ENCODE measurements at regions not wholly inside any gene's neighbourhood (a gene's known extent, or its start where the extent isn't known, plus 50 kb on each side); places are given as distances from the start of the nearest gene placed in this dataset.
"Not testable (repeated sequence)": the region's sequence is repeated elsewhere in the genome, so short reads cannot be mapped to it uniquely, and the experiment has no call there.

DNA sequence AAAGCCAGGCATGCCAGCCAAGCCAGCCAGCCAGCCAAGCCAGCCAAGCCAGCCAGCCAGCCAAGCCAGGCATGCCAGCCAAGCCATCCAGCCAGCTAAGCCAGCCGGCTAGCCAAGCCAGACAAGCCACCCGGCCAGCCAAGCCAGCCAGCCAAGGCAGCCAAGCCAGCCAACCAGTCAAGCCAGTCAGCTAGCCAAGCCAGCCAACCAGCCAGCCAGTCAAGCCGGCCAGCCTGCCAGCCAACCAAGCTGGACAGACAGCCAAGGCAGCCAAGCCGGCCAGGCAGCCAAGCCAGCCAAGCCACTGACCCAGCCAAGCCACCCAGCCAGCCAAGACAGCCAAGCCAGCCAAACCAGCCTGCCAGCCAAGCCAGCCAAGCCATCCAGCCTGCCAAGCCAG is 326.9 kb upstream of the PLGLB2 start:
- H3K4me3 ChIP-seq (ENCODE audit: low read length), result not testable (repeated sequence)

GRCh38 chr2:87423796-87424762 is 323.8 kb upstream of the PLGLB2 start:
- not testable (repeated sequence) for DNase-seq (ENCODE audit: low read depth)

More for the DNA sequence above, 326.9 kb upstream of the PLGLB2 start:
- DNase-seq (ENCODE audit: low read depth), result not testable (repeated sequence)

GRCh38 chr2:87424763-87425154 is 323.1 kb upstream of the PLGLB2 start:
- not testable (repeated sequence) for H3K4me3 ChIP-seq (ENCODE audit: low read length); DNase-seq (ENCODE audit: low read depth)

More at GRCh38 chr2:87423796-87424762, 323.8 kb upstream of the PLGLB2 start:
- not testable (repeated sequence) for H3K4me3 ChIP-seq (ENCODE audit: low read length)

DNA sequence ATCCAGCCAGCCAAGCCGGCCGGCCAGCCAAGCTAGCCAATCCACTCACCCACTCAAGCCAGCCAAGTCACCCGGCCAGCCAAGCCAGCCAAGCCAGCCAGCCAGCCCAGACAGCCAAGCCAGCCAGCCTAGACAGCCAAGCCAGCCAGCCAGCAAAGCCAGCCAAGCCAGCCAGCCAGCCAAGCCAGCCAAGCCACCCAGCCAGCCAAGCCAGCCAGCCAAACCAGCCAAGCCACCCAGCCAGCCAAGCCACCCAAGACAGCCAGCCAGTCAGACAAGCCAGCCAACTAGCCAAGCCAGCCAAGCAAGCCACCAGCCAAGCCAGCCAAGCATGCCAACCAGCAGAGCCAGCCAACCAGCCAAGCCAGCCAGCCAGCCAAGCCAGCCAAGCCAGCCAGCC is 322.7 kb upstream of the PLGLB2 start:
- DNase-seq (ENCODE audit: low read depth); H3K4me3 ChIP-seq (ENCODE audit: low read length): not testable (repeated sequence)

GRCh38 chr2:87425717-87426116 is 322.2 kb upstream of the PLGLB2 start:
- H3K4me3 ChIP-seq (ENCODE audit: low read length); DNase-seq (ENCODE audit: low read depth): not testable (repeated sequence)

DNA sequence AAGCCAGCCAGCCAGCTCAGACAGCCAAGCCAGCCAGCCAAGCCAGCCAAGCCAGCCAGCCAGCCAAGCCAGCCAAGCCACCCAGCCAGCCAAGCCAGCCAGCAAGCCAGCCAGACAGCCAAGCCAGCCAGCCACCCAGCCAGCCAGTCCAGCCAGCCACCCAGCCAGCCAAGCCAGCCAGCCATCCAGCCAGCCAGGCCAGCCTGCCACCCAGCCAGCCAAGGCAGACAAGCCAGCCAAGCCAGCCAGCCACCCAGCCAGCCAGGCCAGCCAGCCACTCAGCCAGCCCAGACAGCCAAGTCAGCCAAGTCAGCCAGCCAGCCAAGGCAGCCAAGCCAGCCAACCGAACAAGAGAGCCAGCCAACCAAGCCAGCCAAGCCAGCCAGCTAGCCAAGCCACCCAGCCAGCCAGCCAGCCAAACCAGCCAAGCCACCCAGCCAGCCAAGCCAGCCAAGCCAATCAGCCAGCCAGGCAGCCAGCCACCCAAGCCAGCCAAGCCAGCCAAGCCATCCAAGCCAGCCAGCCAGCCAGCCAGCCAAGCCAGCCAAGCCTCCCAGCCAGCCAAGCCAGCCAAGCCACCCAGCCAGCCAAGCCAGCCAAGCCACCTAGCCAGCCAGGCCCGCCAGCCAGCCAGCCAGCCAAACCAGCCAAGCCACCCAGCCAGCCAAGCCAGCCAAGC is 319.3 kb upstream of the PLGLB2 start:
- not testable (repeated sequence) for H3K4me3 ChIP-seq (ENCODE audit: low read length); DNase-seq (ENCODE audit: low read depth)

DNA sequence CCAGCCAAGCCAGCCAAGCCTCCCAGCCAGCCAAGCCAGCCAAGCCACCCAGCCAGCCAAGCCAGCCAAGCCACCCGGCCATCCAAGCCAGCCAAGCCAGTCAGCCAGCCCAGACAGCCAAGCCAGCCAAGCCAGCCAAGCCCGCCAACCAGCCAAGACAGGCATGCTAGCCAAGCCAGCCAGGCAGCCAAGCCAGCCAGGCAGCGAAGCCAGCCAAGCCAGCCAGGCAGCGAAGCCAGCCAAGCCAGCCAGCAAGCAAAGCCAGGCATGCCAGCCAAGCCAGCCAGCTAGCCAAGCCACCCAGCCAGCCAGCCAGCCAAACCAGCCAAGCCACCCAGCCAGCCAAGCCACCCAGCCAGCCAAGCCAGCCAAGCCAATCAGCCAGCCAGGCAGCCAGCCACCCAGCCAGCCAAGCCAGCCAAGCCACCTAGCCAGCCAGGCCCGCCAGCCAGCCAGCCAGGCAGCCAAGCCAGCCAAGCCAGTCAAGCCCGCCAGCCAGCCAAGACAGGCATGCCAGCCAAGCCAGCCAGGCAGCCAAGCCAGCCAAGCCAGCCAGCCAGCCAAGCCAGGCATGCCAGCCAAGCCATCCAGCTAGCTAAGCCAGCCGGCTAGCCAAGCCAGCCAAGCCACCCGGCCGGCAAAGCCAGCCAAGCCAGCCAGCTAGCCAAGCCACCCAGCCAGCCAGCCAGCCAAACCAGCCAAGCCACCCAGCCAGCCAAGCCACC is 318.5 kb upstream of the PLGLB2 start:
- DNase-seq (ENCODE audit: low read depth); H3K4me3 ChIP-seq (ENCODE audit: low read length): not testable (repeated sequence)

- not testable (repeated sequence) for H3K4me3 ChIP-seq (ENCODE audit: low read length); DNase-seq (ENCODE audit: low read depth)
These were observed 318.0 kb upstream of the PLGLB2 start for GRCh38 chr2:87429931-87430275.

- H3K4me3 ChIP-seq (ENCODE audit: low read length); DNase-seq (ENCODE audit: low read depth): not testable (repeated sequence)
These were observed 316.8 kb upstream of the PLGLB2 start for GRCh38 chr2:87431051-87431450.

GRCh38 chr2:87432711-87433453 is 315.0 kb upstream of the PLGLB2 start:
- H3K4me3 ChIP-seq (ENCODE audit: low read length); DNase-seq (ENCODE audit: low read depth): not testable (repeated sequence)

DNA sequence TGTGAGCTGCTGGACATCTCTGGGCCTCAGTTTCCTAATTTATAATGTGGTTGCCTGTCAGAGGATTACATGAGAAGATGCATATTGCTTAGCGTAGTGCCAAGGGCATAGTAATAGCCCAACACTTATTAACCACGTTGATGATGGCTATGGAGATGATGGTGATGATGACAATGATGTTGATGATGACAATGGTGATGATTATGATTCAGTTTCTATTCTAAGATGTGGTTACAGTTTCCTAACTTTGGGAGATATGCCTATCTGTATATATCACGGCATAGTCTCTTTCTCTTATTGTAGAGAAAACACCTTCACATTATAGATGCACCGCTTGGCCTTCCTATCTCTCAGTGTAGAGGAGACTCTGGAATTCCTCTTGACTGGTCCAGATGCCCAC is 311.9 kb upstream of the PLGLB2 start:
- not testable (repeated sequence) for H3K4me3 ChIP-seq (ENCODE audit: low read length); DNase-seq (ENCODE audit: low read depth)

- not testable (repeated sequence) for DNase-seq (ENCODE audit: low read depth); H3K4me3 ChIP-seq (ENCODE audit: low read length)
These were observed 310.1 kb upstream of the PLGLB2 start for GRCh38 chr2:87437701-87438260.

DNA sequence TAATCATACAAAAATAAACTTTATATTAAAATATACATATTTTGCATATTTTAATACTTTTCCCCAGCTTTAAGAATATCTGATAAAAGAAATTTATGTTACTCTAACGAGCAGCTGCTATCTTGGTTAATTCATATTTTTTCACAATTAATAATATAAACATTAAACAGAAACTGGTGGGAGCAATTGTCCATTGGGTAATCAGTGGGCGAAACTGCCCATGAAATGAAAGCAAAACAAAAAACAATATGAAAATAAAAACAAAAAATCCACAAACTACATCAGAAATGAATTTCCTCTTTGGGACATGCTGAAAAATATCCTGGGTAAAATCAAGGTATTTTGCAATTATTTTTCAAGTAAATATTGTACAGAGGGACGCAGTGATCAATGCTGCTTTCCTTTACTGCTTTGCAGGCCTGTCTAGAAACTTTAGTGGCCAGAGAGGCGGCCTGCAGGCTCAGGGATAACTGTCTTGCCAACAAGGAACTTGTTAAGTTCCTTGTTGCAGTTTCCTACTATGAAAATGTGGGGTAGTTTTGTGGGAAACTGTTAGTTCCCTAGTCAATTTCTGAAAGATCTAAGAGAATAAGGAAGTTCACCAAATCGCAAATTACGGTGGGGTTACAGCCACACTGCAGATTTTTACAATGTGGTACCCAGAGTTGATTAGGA is 309.0 kb upstream of the PLGLB2 start:
- not testable (repeated sequence) for DNase-seq (ENCODE audit: low read depth); H3K4me3 ChIP-seq (ENCODE audit: low read length)

DNA sequence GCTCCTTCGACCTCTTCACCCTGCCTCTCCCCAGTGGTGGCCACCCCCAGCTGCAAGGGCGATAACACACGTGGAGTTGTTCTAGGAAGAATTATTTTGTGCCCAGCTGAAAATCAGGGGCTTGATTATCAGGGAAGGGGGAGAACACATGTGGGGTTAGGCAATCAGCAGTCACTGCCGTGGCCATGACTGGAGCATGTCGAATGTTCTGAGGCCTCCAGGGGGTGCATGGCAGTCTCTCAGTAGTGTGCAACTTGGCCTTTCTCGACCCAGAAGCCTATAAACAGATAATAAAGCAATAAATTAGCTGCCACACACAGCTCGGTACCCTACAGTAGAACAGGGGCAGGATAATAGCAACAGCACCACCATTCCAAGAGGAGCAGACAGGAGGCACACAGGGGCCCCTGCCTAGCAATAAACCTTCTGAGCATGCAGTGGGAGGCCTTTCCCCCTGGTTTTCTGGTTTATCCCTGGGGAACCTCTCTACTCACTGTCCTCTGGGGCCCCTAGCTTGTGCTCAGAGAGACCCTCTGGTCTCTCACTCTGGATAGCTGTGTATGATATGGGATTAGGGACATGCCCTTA is 308.2 kb upstream of the PLGLB2 start:
- not testable (repeated sequence) for DNase-seq (ENCODE audit: low read depth); H3K4me3 ChIP-seq (ENCODE audit: low read length)

DNA sequence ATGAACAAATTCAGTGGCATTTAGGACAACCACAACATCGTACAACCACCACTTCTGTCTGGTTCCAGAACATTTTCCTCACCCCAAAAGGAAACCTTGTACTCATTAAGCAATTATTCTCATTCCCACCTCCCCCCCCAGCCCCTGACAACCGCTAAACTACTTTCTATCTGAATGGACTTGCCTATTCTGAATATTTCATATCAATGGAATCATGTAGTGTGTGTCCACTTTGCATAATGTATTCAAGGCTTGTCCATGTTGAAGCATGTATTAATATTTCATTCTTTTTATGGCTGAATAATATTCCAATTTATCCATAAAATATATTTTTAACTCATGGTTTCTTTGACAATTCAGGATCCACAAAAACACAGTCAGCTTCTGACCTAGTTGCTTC is 307.2 kb upstream of the PLGLB2 start:
- H3K4me3 ChIP-seq (ENCODE audit: low read length); DNase-seq (ENCODE audit: low read depth): not testable (repeated sequence)

GRCh38 chr2:87441375-87441774 is 306.5 kb upstream of the PLGLB2 start:
- H3K4me3 ChIP-seq (ENCODE audit: low read length); DNase-seq (ENCODE audit: low read depth): not testable (repeated sequence)

DNA sequence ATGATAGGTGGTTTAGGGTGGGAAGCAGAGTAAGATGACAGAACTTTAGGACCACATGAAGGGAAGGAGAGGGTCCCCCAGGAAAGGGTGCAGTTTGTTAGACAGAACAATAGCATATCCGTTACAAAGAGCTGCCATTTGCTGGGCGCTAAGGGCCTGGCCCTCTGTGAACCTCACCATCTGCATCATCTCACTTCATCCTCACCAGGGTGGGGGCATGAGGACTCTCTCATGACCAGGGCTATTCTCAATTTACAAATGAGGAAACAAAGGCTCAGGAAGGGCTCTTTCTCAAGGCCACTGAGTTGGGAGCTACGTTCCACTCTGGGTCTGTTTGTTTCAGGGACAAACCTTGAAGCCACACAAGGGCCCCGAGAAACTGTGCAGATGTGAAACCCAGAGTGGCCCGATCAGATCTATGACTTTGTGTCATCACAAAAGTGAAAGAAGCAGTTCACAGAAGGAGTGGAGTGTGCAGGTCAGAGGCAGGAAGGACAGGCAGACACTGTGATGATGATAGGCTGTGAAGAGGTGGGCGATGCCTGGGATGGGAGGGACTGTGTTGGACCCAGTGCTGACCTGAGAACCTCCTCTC is 304.8 kb upstream of the PLGLB2 start:
- not testable (repeated sequence) for H3K4me3 ChIP-seq (ENCODE audit: low read length); DNase-seq (ENCODE audit: low read depth)

DNA sequence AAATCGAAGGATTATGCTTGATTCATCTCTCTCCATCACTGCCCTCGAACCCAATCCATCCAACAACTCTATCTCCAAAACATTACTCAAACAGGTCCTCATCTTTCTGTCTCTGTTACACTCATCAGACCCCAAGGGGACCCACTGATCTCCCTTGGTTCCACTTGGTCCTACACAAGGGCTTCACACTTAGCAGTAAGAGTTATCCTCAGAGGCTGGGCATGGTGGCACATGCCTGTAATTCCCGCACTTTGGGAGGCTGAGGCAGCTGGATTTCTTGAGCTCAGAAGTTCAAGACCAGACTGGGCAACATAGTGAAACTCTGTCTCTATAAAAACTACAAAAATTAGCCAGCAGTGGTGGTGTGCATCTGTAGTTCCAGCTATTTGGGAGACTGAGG is 302.9 kb upstream of the PLGLB2 start:
- not testable (repeated sequence) for H3K4me3 ChIP-seq (ENCODE audit: low read length); DNase-seq (ENCODE audit: low read depth)
